ENCODE measurements at regions not wholly inside any gene's neighbourhood (a gene's known extent, or its start where the extent isn't known, plus 50 kb on each side); places are given as distances from the start of the nearest gene placed in this dataset.

DNA sequence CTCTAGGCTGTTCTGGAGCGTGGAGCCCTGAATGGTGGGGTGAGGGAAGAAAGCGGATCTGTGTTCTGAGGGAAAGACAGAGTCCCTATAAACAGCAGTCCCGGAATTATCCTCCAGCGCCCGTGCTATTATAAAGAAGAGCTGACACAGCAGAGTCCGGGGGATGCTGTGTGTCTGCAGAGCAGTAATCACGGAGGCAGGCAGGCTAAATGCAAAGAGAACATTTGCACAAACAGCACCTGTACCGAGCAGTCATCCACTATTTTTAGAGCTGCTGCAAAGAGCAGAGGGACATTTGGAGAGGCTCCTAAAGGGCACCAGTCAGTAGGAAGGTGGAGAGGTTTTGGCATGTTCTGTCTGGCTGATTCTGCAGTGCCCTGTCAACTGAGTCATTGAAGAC lies 293.8 kb upstream of the SLC14A2 start:
- no peaks in the 10 kb centered on the region for H3K27me3 ChIP-seq (ENCODE audit: low read length)
- H3K9ac ChIP-seq (ENCODE audit: low read length) = peak overlapping the region; percentile 48
- H3K79me2 ChIP-seq (ENCODE audit: low read length) = no peaks in the 10 kb centered on the region
- DNase-seq = peak; percentile 68
- H3K27ac ChIP-seq (ENCODE audit: low read length) = no peak overlapping the region
- no peaks in the 10 kb centered on the region for H4K20me1 ChIP-seq (ENCODE audit: insufficient read depth, low read depth, low read length)
- H3K4me3 ChIP-seq (ENCODE audit: low read length) = peak overlapping the region; percentile 48
- no peaks in the 10 kb centered on the region for H3K36me3 ChIP-seq (ENCODE audit: insufficient read depth, low read length)
- peak overlapping the region; percentile 84; the same call in 1 of the 2 replicates for H2AFZ ChIP-seq (ENCODE audit: low read length)
- no peaks in the 10 kb centered on the region for H3K9me2 ChIP-seq (replicated peaks; ENCODE audit: insufficient read depth, low read length)
- peaks cover 19% of the 10 kb centered on the region for H3K4me1 ChIP-seq (ENCODE audit: low read length)
- H3K4me2 ChIP-seq (ENCODE audit: low read depth, low read length, poor library complexity, severe bottlenecking) = peak overlapping the region; percentile 72
- no peaks in the 10 kb centered on the region for H3K9me3 ChIP-seq (ENCODE audit: low read length)

DNA sequence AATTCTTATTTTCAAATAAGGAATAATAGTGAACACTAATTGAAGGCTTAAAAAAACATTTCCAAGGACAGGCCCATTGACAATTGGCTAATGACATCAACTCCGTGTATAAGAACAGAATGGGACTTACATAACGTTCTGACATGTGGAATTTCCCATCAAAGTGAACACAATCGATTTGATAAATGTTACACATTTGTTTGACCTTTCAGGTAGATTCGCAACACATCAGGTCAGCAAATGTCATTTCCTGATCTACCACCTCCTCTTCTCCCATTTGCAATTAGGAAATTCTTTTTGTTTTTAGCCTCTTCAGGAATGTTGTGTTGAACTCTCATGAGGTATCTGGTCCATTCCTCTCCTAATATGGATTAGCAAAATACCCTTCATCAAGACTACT lies 292.9 kb upstream of the SLC14A2 start:
- no peak overlapping the region for H3K9ac ChIP-seq (ENCODE audit: low read length)

DNA sequence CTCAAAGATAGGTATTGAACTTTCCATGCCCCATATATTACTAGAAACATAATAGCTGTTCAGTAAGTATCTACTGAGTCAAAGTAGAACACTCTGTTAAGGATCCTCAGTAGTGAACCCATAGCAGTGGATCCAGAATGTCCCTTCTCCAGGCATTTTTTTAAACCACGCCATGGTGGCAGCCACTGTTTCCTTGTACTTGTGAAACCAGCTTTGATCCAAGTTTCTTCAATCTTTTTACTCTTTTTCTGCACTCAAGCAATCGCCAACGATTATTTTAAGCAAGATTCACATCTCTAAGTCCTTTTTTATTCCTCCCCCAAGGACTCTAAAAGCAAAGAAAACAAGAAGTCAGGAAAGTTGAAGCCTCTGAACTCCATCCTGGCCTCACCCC lies 291.2 kb upstream of the SLC14A2 start:
- no peaks in the 10 kb centered on the region for H4K20me1 ChIP-seq (ENCODE audit: insufficient read depth, low read depth, low read length)
- DNase-seq = no peak
- H3K4me3 ChIP-seq (ENCODE audit: low read length) = no peak overlapping the region
- no peaks in the 10 kb centered on the region for H3K9me3 ChIP-seq (ENCODE audit: low read length)
- no peak overlapping the region for H3K9ac ChIP-seq (ENCODE audit: low read length)
- H2AFZ ChIP-seq (ENCODE audit: low read length) = no peak overlapping the region
- no peaks in the 10 kb centered on the region for H3K79me2 ChIP-seq (ENCODE audit: low read length)
- H3K27ac ChIP-seq (ENCODE audit: low read length) = no peak overlapping the region
- no peaks in the 10 kb centered on the region for H3K36me3 ChIP-seq (ENCODE audit: insufficient read depth, low read length)
- no peak overlapping the region for H3K4me2 ChIP-seq (ENCODE audit: low read depth, low read length, poor library complexity, severe bottlenecking)
- H3K27me3 ChIP-seq (ENCODE audit: low read length) = no peaks in the 10 kb centered on the region
- peaks cover 22% of the 10 kb centered on the region for H3K4me1 ChIP-seq (ENCODE audit: low read length)
- no peaks in the 10 kb centered on the region for H3K9me2 ChIP-seq (replicated peaks; ENCODE audit: insufficient read depth, low read length)

More for the DNA sequence above, 292.9 kb upstream of the SLC14A2 start:
- no peak overlapping the region for H3K4me2 ChIP-seq (ENCODE audit: low read depth, low read length, poor library complexity, severe bottlenecking)
- peaks cover 21% of the 10 kb centered on the region for H3K4me1 ChIP-seq (ENCODE audit: low read length)
- no peaks in the 10 kb centered on the region for H3K27me3 ChIP-seq (ENCODE audit: low read length)
- no peak overlapping the region for H3K27ac ChIP-seq (ENCODE audit: low read length)
- H3K9me2 ChIP-seq (replicated peaks; ENCODE audit: insufficient read depth, low read length) = no peaks in the 10 kb centered on the region
- no peak for DNase-seq
- no peaks in the 10 kb centered on the region for H3K9me3 ChIP-seq (ENCODE audit: low read length)
- H2AFZ ChIP-seq (ENCODE audit: low read length) = no peak overlapping the region
- H3K79me2 ChIP-seq (ENCODE audit: low read length) = no peaks in the 10 kb centered on the region
- H3K4me3 ChIP-seq (ENCODE audit: low read length) = no peak overlapping the region
- H3K36me3 ChIP-seq (ENCODE audit: insufficient read depth, low read length) = no peaks in the 10 kb centered on the region
- H4K20me1 ChIP-seq (ENCODE audit: insufficient read depth, low read depth, low read length) = no peaks in the 10 kb centered on the region

- H3K27me3 ChIP-seq (ENCODE audit: low read length) = no peaks in the 10 kb centered on the region
- DNase-seq = no peak
- H3K4me3 ChIP-seq (ENCODE audit: low read length) = no peak overlapping the region
- no peak overlapping the region for H2AFZ ChIP-seq (ENCODE audit: low read length)
- H3K36me3 ChIP-seq (ENCODE audit: insufficient read depth, low read length) = no peaks in the 10 kb centered on the region
- H3K27ac ChIP-seq (ENCODE audit: low read length) = no peak overlapping the region
- no peak overlapping the region for H3K9ac ChIP-seq (ENCODE audit: low read length)
- H3K9me2 ChIP-seq (replicated peaks; ENCODE audit: insufficient read depth, low read length) = no peaks in the 10 kb centered on the region
- H3K4me1 ChIP-seq (ENCODE audit: low read length) = peaks cover 22% of the 10 kb centered on the region
- no peak overlapping the region for H3K4me2 ChIP-seq (ENCODE audit: low read depth, low read length, poor library complexity, severe bottlenecking)
- H3K9me3 ChIP-seq (ENCODE audit: low read length) = no peaks in the 10 kb centered on the region
- H3K79me2 ChIP-seq (ENCODE audit: low read length) = no peaks in the 10 kb centered on the region
- no peaks in the 10 kb centered on the region for H4K20me1 ChIP-seq (ENCODE audit: insufficient read depth, low read depth, low read length)
Observed at GRCh38 chr18:45324495-45325113, 290.7 kb upstream of the SLC14A2 start.

DNA sequence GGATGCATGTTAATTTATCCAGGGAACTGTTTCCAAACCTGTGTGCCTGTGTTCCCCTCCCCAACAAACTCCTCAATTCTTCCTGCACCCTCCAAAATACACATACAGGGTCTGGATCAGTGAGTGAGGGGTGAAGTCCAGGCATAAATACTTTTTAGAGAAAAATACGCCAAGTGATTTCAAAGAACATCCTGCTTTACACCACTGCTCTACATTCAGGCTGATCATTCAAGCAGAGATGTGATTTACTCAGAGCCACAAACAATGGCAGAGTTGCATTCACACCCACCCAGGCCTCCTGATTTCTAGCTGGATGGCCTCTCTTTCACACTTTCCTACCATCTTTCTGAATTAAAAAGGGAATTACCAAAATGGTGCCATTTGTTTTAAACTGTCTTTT lies 289.5 kb upstream of the SLC14A2 start:
- H3K27me3 ChIP-seq (ENCODE audit: low read length) = no peaks in the 10 kb centered on the region
- H4K20me1 ChIP-seq (ENCODE audit: insufficient read depth, low read depth, low read length) = no peaks in the 10 kb centered on the region
- no peaks in the 10 kb centered on the region for H3K79me2 ChIP-seq (ENCODE audit: low read length)
- H3K36me3 ChIP-seq (ENCODE audit: insufficient read depth, low read length) = no peaks in the 10 kb centered on the region
- H3K9me3 ChIP-seq (ENCODE audit: low read length) = no peaks in the 10 kb centered on the region
- no peaks in the 10 kb centered on the region for H3K9me2 ChIP-seq (replicated peaks; ENCODE audit: insufficient read depth, low read length)
- H3K4me1 ChIP-seq (ENCODE audit: low read length) = peaks cover 30% of the 10 kb centered on the region
- H3K27ac ChIP-seq (ENCODE audit: low read length) = no peak overlapping the region
- no peak overlapping the region for H3K9ac ChIP-seq (ENCODE audit: low read length)
- no peak overlapping the region for H3K4me3 ChIP-seq (ENCODE audit: low read length)
- DNase-seq = no peak
- H3K4me2 ChIP-seq (ENCODE audit: low read depth, low read length, poor library complexity, severe bottlenecking) = no peak overlapping the region
- no peak overlapping the region for H2AFZ ChIP-seq (ENCODE audit: low read length)

DNA sequence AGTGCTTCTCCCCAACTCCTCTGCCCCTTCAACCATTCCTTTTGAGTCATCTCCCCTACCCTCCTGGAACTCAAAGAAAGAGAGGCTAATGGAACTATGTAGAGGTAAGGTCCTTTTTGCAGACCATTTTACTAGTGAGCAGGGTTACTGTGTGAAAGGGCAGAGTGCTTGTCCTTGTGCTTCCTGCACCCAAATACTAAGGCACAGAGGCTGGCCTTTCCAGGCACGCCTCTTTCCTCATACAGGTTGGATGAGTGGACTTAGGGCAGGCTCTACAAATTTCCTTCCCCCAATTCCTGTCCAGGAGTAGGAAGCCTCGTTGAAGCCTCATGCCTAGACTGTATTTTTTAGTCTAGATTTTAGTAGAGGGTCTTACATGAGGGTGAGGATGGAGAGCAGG lies 288.8 kb upstream of the SLC14A2 start:
- Histone ChIP-seq H4K20me1 (ENCODE audit: insufficient read depth, low read depth, low read length) (no peaks in the 10 kb centered on the region), H3K9me2 (replicated peaks; ENCODE audit: insufficient read depth, low read length) (no peaks in the 10 kb centered on the region), H3K36me3 (ENCODE audit: insufficient read depth, low read length) (no peaks in the 10 kb centered on the region), H3K9me3 (ENCODE audit: low read length) (no peaks in the 10 kb centered on the region), H3K4me2 (ENCODE audit: low read depth, low read length, poor library complexity, severe bottlenecking) (no peak overlapping the region), H2AFZ (ENCODE audit: low read length) (no peak overlapping the region), H3K4me1 (ENCODE audit: low read length) (peaks cover 22% of the 10 kb centered on the region), H3K9ac (ENCODE audit: low read length) (no peak overlapping the region), H3K27me3 (ENCODE audit: low read length) (no peaks in the 10 kb centered on the region), H3K79me2 (ENCODE audit: low read length) (no peaks in the 10 kb centered on the region), H3K4me3 (ENCODE audit: low read length) (no peak overlapping the region), H3K27ac (ENCODE audit: low read length) (no peak overlapping the region)
- no peak for DNase-seq

DNA sequence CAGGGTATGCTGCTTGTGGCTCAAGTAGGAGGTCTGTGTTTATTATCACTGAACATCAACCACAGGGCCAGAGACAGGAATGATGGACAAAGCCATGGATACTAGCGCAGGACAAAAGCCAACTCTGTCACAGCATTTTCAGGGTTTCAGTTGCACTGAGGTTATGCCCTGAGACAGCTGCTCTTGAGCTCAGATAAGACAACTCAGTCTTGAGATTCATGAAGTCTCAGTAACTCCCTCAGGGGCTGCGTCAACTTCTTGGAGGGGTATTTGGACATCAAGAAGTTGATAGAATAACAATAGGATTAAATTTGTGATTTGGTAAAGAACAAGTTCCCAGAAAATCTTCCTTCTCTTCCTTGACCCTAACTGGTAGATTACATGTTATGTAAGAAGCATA lies 287.0 kb upstream of the SLC14A2 start:
- H3K4me3 ChIP-seq (ENCODE audit: low read length) = no peak overlapping the region
- no peaks in the 10 kb centered on the region for H3K27me3 ChIP-seq (ENCODE audit: low read length)
- no peaks in the 10 kb centered on the region for H4K20me1 ChIP-seq (ENCODE audit: insufficient read depth, low read depth, low read length)
- no peaks in the 10 kb centered on the region for H3K79me2 ChIP-seq (ENCODE audit: low read length)
- H2AFZ ChIP-seq (ENCODE audit: low read length) = no peak overlapping the region
- no peaks in the 10 kb centered on the region for H3K9me2 ChIP-seq (replicated peaks; ENCODE audit: insufficient read depth, low read length)
- H3K27ac ChIP-seq (ENCODE audit: low read length) = no peak overlapping the region
- H3K9ac ChIP-seq (ENCODE audit: low read length) = no peak overlapping the region
- no peak for DNase-seq
- no peak overlapping the region for H3K4me2 ChIP-seq (ENCODE audit: low read depth, low read length, poor library complexity, severe bottlenecking)
- H3K4me1 ChIP-seq (ENCODE audit: low read length) = peaks cover 15% of the 10 kb centered on the region
- no peaks in the 10 kb centered on the region for H3K9me3 ChIP-seq (ENCODE audit: low read length)
- H3K36me3 ChIP-seq (ENCODE audit: insufficient read depth, low read length) = no peaks in the 10 kb centered on the region

- no peaks in the 10 kb centered on the region for H4K20me1 ChIP-seq (ENCODE audit: insufficient read depth, low read depth, low read length)
- no peaks in the 10 kb centered on the region for H3K9me3 ChIP-seq (ENCODE audit: low read length)
- no peak overlapping the region for H2AFZ ChIP-seq (ENCODE audit: low read length)
- no peak overlapping the region for H3K4me3 ChIP-seq (ENCODE audit: low read length)
- H3K27ac ChIP-seq (ENCODE audit: low read length) = no peak overlapping the region
- peaks cover 15% of the 10 kb centered on the region for H3K4me1 ChIP-seq (ENCODE audit: low read length)
- no peaks in the 10 kb centered on the region for H3K36me3 ChIP-seq (ENCODE audit: insufficient read depth, low read length)
- no peaks in the 10 kb centered on the region for H3K27me3 ChIP-seq (ENCODE audit: low read length)
- no peaks in the 10 kb centered on the region for H3K79me2 ChIP-seq (ENCODE audit: low read length)
- no peaks in the 10 kb centered on the region for H3K9me2 ChIP-seq (replicated peaks; ENCODE audit: insufficient read depth, low read length)
- DNase-seq = no peak
- no peak overlapping the region for H3K9ac ChIP-seq (ENCODE audit: low read length)
- no peak overlapping the region for H3K4me2 ChIP-seq (ENCODE audit: low read depth, low read length, poor library complexity, severe bottlenecking)
Observed at GRCh38 chr18:45328811-45329210, 286.5 kb upstream of the SLC14A2 start.

DNA sequence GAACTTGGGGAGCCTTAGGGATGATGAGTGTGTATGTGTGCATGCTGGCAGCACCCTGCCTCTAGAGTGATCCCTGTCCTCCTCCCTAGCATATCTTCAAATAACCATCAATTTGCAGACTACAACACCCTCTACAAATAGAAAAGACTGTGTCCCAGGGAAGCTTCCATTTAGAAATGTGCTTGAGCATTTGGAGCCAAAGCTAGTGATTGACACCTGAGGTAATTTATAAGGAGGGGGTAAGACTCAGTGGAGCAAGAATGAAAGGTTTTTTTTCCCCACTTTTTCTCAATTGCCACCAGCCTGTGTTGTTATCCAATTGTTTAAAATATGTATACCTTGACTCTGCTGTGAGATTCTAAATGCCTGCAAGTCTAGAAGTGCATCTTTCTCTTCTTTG lies 286.0 kb upstream of the SLC14A2 start:
- no peak for DNase-seq
- Histone ChIP-seq H3K9me3 (ENCODE audit: low read length) (no peaks in the 10 kb centered on the region), H3K27ac (ENCODE audit: low read length) (no peak overlapping the region), H3K4me3 (ENCODE audit: low read length) (no peak overlapping the region), H3K4me2 (ENCODE audit: low read depth, low read length, poor library complexity, severe bottlenecking) (no peak overlapping the region), H3K36me3 (ENCODE audit: insufficient read depth, low read length) (no peaks in the 10 kb centered on the region), H3K4me1 (ENCODE audit: low read length) (peaks cover 15% of the 10 kb centered on the region), H4K20me1 (ENCODE audit: insufficient read depth, low read depth, low read length) (no peaks in the 10 kb centered on the region), H3K79me2 (ENCODE audit: low read length) (no peaks in the 10 kb centered on the region), H3K9ac (ENCODE audit: low read length) (no peak overlapping the region), H3K9me2 (replicated peaks; ENCODE audit: insufficient read depth, low read length) (no peaks in the 10 kb centered on the region), H3K27me3 (ENCODE audit: low read length) (no peaks in the 10 kb centered on the region), H2AFZ (ENCODE audit: low read length) (no peak overlapping the region)

Measured in Karpas-422 (cell line).